ENCODE measurements at regions not wholly inside any gene's neighbourhood (a gene's known extent, or its start where the extent isn't known, plus 50 kb on each side); places are given as distances from the start of the nearest gene placed in this dataset.

DNA sequence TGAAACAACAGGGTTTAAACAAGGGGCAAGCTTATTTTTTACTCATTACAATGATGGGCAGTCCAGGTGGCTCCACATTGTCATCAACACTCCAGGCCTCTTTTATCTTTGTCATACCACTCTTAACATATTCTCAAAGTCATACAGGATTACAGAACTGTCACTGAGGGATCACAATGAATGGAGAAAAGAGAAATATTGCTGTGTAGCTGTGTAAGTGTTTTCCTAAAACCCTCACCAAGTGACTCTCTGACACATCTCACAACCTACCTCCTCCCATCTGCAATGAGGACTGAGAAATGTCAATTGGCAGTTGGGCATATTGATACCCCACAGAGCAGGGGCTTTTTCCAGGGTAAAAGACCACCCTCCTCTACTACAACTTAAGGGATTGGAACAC is 562.1 kb downstream of the TBC1D4 start:
- CTCF ChIA-PET: no interaction called here
- Mint-ChIP-seq H3K4me1 (peaks cover 11% of the 10 kb centered on the region), H3K36me3 (peaks cover 4% of the 10 kb centered on the region), H3K4me3 (no peak overlapping the region), H3K27me3 (ENCODE audit: low read depth) (no peaks in the 10 kb centered on the region), H3K9me3 (peaks cover 26% of the 10 kb centered on the region), H3K27ac (no peak overlapping the region)
- TF ChIP-seq, protein P1, sequence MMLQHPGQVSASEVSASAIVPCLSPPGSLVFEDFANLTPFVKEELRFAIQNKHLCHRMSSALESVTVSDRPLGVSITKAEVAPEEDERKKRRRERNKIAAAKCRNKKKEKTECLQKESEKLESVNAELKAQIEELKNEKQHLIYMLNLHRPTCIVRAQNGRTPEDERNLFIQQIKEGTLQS (CRISPR knock-in tag; conservative IDR thresholded peaks at IDR 0.05): no peak
- TF ChIP-seq TP53 (CRISPR knock-in tag; IDR thresholded peaks at IDR 0.05): no peak
- TF ChIP-seq NFE2L1 (CRISPR knock-in tag; IDR thresholded peaks at IDR 0.05): no peak
- TF ChIP-seq GTF2I (CRISPR knock-in tag; conservative IDR thresholded peaks at IDR 0.05): no peak
- TF ChIP-seq, protein P2, sequence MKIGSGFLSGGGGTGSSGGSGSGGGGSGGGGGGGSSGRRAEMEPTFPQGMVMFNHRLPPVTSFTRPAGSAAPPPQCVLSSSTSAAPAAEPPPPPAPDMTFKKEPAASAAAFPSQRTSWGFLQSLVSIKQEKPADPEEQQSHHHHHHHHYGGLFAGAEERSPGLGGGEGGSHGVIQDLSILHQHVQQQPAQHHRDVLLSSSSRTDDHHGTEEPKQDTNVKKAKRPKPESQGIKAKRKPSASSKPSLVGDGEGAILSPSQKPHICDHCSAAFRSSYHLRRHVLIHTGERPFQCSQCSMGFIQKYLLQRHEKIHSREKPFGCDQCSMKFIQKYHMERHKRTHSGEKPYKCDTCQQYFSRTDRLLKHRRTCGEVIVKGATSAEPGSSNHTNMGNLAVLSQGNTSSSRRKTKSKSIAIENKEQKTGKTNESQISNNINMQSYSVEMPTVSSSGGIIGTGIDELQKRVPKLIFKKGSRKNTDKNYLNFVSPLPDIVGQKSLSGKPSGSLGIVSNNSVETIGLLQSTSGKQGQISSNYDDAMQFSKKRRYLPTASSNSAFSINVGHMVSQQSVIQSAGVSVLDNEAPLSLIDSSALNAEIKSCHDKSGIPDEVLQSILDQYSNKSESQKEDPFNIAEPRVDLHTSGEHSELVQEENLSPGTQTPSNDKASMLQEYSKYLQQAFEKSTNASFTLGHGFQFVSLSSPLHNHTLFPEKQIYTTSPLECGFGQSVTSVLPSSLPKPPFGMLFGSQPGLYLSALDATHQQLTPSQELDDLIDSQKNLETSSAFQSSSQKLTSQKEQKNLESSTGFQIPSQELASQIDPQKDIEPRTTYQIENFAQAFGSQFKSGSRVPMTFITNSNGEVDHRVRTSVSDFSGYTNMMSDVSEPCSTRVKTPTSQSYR (CRISPR knock-in tag; IDR thresholded peaks at IDR 0.05): no peak
- no peak for TF ChIP-seq FOXP1 (CRISPR knock-in tag; IDR thresholded peaks at IDR 0.05; ENCODE audit: borderline replicate concordance)
- no peak for TF ChIP-seq SOX15 (CRISPR knock-in tag; IDR thresholded peaks at IDR 0.05)
- TF ChIP-seq, protein P3, sequence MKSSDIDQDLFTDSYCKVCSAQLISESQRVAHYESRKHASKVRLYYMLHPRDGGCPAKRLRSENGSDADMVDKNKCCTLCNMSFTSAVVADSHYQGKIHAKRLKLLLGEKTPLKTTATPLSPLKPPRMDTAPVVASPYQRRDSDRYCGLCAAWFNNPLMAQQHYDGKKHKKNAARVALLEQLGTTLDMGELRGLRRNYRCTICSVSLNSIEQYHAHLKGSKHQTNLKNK (CRISPR knock-in tag; IDR thresholded peaks at IDR 0.05): no peak
- no peak for TF ChIP-seq FOXK1 (CRISPR knock-in tag; IDR thresholded peaks at IDR 0.05)
- TF ChIP-seq, protein P4, sequence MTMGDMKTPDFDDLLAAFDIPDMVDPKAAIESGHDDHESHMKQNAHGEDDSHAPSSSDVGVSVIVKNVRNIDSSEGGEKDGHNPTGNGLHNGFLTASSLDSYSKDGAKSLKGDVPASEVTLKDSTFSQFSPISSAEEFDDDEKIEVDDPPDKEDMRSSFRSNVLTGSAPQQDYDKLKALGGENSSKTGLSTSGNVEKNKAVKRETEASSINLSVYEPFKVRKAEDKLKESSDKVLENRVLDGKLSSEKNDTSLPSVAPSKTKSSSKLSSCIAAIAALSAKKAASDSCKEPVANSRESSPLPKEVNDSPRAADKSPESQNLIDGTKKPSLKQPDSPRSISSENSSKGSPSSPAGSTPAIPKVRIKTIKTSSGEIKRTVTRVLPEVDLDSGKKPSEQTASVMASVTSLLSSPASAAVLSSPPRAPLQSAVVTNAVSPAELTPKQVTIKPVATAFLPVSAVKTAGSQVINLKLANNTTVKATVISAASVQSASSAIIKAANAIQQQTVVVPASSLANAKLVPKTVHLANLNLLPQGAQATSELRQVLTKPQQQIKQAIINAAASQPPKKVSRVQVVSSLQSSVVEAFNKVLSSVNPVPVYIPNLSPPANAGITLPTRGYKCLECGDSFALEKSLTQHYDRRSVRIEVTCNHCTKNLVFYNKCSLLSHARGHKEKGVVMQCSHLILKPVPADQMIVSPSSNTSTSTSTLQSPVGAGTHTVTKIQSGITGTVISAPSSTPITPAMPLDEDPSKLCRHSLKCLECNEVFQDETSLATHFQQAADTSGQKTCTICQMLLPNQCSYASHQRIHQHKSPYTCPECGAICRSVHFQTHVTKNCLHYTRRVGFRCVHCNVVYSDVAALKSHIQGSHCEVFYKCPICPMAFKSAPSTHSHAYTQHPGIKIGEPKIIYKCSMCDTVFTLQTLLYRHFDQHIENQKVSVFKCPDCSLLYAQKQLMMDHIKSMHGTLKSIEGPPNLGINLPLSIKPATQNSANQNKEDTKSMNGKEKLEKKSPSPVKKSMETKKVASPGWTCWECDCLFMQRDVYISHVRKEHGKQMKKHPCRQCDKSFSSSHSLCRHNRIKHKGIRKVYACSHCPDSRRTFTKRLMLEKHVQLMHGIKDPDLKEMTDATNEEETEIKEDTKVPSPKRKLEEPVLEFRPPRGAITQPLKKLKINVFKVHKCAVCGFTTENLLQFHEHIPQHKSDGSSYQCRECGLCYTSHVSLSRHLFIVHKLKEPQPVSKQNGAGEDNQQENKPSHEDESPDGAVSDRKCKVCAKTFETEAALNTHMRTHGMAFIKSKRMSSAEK (CRISPR knock-in tag; IDR thresholded peaks at IDR 0.05; ENCODE audit: borderline replicate concordance): no peak
- no peak for TF ChIP-seq ZNF396 (CRISPR knock-in tag; IDR thresholded peaks at IDR 0.05; ENCODE audit: borderline replicate concordance)
- TF ChIP-seq, protein P5, sequence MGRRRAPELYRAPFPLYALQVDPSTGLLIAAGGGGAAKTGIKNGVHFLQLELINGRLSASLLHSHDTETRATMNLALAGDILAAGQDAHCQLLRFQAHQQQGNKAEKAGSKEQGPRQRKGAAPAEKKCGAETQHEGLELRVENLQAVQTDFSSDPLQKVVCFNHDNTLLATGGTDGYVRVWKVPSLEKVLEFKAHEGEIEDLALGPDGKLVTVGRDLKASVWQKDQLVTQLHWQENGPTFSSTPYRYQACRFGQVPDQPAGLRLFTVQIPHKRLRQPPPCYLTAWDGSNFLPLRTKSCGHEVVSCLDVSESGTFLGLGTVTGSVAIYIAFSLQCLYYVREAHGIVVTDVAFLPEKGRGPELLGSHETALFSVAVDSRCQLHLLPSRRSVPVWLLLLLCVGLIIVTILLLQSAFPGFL (CRISPR knock-in tag; IDR thresholded peaks at IDR 0.05; ENCODE audit: borderline replicate concordance): no peak
- TF ChIP-seq, protein P6, sequence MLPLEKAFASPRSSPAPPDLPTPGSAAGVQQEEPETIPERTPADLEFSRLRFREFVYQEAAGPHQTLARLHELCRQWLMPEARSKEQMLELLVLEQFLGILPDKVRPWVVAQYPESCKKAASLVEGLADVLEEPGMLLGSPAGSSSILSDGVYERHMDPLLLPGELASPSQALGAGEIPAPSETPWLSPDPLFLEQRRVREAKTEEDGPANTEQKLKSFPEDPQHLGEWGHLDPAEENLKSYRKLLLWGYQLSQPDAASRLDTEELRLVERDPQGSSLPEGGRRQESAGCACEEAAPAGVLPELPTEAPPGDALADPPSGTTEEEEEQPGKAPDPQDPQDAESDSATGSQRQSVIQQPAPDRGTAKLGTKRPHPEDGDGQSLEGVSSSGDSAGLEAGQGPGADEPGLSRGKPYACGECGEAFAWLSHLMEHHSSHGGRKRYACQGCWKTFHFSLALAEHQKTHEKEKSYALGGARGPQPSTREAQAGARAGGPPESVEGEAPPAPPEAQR (CRISPR knock-in tag; IDR thresholded peaks at IDR 0.05): no peak
- POLR2A ChIA-PET: no interaction called here
- ATAC-seq: no peak
- no peak for DNase-seq (ENCODE audit: low spot score)

DNA sequence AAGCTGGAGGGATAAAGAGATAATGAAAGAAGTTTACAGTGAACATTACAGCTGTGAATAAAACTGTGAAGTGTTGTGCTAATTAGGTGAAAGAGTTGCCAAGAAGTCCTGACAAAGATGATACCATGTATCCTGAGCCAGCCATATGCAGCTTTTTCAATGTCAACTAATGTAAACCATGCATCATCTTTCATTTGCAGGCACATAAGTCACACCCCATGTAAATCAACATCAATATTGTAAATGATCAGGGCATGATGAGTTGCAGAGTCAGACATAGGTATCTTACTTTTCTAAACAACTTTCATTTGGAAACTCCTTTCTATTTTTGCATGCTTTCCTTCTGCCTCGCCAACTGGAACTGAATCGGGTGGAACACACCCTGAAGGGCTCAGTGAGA is 569.1 kb downstream of the TBC1D4 start:
- Mint-ChIP-seq H3K4me1 (no peaks in the 10 kb centered on the region), H3K36me3 (no peaks in the 10 kb centered on the region), H3K4me3 (no peak overlapping the region), H3K27ac (no peak overlapping the region), H3K27me3 (ENCODE audit: low read depth) (no peaks in the 10 kb centered on the region), H3K9me3 (no peaks in the 10 kb centered on the region)
- ATAC-seq (no peak), DNase-seq (ENCODE audit: low spot score) (no peak)
- no peak for TF ChIP-seq ELF4 (CRISPR knock-in tag; IDR thresholded peaks at IDR 0.05; ENCODE audit: low read depth)
- TF ChIP-seq, protein P1 (CRISPR knock-in tag; conservative IDR thresholded peaks at IDR 0.05): no peak
- TF ChIP-seq, protein P7, sequence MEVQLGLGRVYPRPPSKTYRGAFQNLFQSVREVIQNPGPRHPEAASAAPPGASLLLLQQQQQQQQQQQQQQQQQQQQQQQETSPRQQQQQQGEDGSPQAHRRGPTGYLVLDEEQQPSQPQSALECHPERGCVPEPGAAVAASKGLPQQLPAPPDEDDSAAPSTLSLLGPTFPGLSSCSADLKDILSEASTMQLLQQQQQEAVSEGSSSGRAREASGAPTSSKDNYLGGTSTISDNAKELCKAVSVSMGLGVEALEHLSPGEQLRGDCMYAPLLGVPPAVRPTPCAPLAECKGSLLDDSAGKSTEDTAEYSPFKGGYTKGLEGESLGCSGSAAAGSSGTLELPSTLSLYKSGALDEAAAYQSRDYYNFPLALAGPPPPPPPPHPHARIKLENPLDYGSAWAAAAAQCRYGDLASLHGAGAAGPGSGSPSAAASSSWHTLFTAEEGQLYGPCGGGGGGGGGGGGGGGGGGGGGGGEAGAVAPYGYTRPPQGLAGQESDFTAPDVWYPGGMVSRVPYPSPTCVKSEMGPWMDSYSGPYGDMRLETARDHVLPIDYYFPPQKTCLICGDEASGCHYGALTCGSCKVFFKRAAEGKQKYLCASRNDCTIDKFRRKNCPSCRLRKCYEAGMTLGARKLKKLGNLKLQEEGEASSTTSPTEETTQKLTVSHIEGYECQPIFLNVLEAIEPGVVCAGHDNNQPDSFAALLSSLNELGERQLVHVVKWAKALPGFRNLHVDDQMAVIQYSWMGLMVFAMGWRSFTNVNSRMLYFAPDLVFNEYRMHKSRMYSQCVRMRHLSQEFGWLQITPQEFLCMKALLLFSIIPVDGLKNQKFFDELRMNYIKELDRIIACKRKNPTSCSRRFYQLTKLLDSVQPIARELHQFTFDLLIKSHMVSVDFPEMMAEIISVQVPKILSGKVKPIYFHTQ (CRISPR knock-in tag; IDR thresholded peaks at IDR 0.05): no peak
- TF ChIP-seq, protein P8, sequence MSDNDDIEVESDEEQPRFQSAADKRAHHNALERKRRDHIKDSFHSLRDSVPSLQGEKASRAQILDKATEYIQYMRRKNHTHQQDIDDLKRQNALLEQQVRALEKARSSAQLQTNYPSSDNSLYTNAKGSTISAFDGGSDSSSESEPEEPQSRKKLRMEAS (CRISPR knock-in tag; IDR thresholded peaks at IDR 0.05): no peak
- no peak for TF ChIP-seq NR1H2 (CRISPR knock-in tag; IDR thresholded peaks at IDR 0.05)
- CTCF ChIA-PET: no interaction called here
- POLR2A ChIA-PET: no interaction called here

Measured in WTC11 (cell line).